ENCODE measurements at regions not wholly inside any gene's neighbourhood (a gene's known extent, or its start where the extent isn't known, plus 50 kb on each side); places are given as distances from the start of the nearest gene placed in this dataset.
"Not testable (repeated sequence)": the region's sequence is repeated elsewhere in the genome, so short reads cannot be mapped to it uniquely, and the experiment has no call there.

GRCh38 chr14:105739331-105740102 lies 213.1 kb downstream of the TMEM121 start:
- no peak for TF ChIP-seq CTCF (IDR thresholded peaks at IDR 0.05)
- Mint-ChIP-seq H3K9me3 (no peaks in the 10 kb centered on the region), H3K27me3 (no peaks in the 10 kb centered on the region), H3K4me3 (no peak overlapping the region), H3K4me1 (ENCODE audit: low read depth) (no peaks in the 10 kb centered on the region), H3K27ac (no peak overlapping the region), H3K36me3 (ENCODE audit: low read depth) (no peaks in the 10 kb centered on the region)
- CTCF ChIA-PET, result no interaction called here
- ATAC-seq, result no peak
- no peak for DNase-seq
- intact Hi-C loops (cut with micrococcal nuclease), result no loop called here
- POLR2A ChIA-PET, result no interaction called here

GRCh38 chr14:105740272-105740671 lies 213.9 kb downstream of the TMEM121 start:
- H3K27me3 Mint-ChIP-seq; H3K36me3 Mint-ChIP-seq (ENCODE audit: low read depth); H3K27ac Mint-ChIP-seq; intact Hi-C loops (cut with micrococcal nuclease); H3K4me3 Mint-ChIP-seq; ATAC-seq; POLR2A ChIA-PET; H3K9me3 Mint-ChIP-seq; DNase-seq; CTCF ChIA-PET; H3K4me1 Mint-ChIP-seq (ENCODE audit: low read depth): not testable (repeated sequence)

GRCh38 chr14:105740961-105741360 lies 214.6 kb downstream of the TMEM121 start:
- H3K9me3 Mint-ChIP-seq; POLR2A ChIA-PET; ATAC-seq; CTCF ChIA-PET; H3K4me3 Mint-ChIP-seq; H3K36me3 Mint-ChIP-seq (ENCODE audit: low read depth); intact Hi-C loops (cut with micrococcal nuclease); H3K27ac Mint-ChIP-seq; H3K27me3 Mint-ChIP-seq; DNase-seq; H3K4me1 Mint-ChIP-seq (ENCODE audit: low read depth): not testable (repeated sequence)

GRCh38 chr14:105741707-105742530 lies 215.5 kb downstream of the TMEM121 start:
- H3K27me3 Mint-ChIP-seq; DNase-seq; H3K27ac Mint-ChIP-seq; H3K4me1 Mint-ChIP-seq (ENCODE audit: low read depth); CTCF ChIA-PET; ATAC-seq; H3K36me3 Mint-ChIP-seq (ENCODE audit: low read depth); POLR2A ChIA-PET; H3K9me3 Mint-ChIP-seq; H3K4me3 Mint-ChIP-seq; intact Hi-C loops (cut with micrococcal nuclease): not testable (repeated sequence)

- TF ChIP-seq CTCF (IDR thresholded peaks at IDR 0.05), result no peak
- DNase-seq (no peak), ATAC-seq (no peak)
- no peaks in the 10 kb centered on the region for H3K36me3 Mint-ChIP-seq (ENCODE audit: low read depth)
- H3K27me3 Mint-ChIP-seq, result peaks cover 3% of the 10 kb centered on the region
- ChIA-PET CTCF (no interaction called here), POLR2A (no interaction called here)
- no peaks in the 10 kb centered on the region for H3K9me3 Mint-ChIP-seq
- H3K4me3 Mint-ChIP-seq, result no peak overlapping the region
- H3K27ac Mint-ChIP-seq, result no peak overlapping the region
- intact Hi-C loops (cut with micrococcal nuclease), result no loop called here
- no peaks in the 10 kb centered on the region for H3K4me1 Mint-ChIP-seq (ENCODE audit: low read depth)
Measured at GRCh38 chr14:105742531-105742848, 216.1 kb downstream of the TMEM121 start.

GRCh38 chr14:105742904-105743701 lies 216.7 kb downstream of the TMEM121 start:
- H3K4me3 Mint-ChIP-seq; POLR2A ChIA-PET; intact Hi-C loops (cut with micrococcal nuclease); ATAC-seq; H3K4me1 Mint-ChIP-seq (ENCODE audit: low read depth); H3K27me3 Mint-ChIP-seq; DNase-seq; H3K9me3 Mint-ChIP-seq; CTCF ChIA-PET; H3K36me3 Mint-ChIP-seq (ENCODE audit: low read depth); H3K27ac Mint-ChIP-seq: not testable (repeated sequence)

- H3K36me3 Mint-ChIP-seq (ENCODE audit: low read depth); CTCF ChIA-PET; DNase-seq: not testable (repeated sequence)
Measured at GRCh38 chr14:105744213-105744787, 217.9 kb downstream of the TMEM121 start.

More at GRCh38 chr14:105744213-105744787, 217.9 kb downstream of the TMEM121 start:
- intact Hi-C loops (cut with micrococcal nuclease); H3K4me1 Mint-ChIP-seq (ENCODE audit: low read depth); H3K9me3 Mint-ChIP-seq; POLR2A ChIA-PET; H3K27me3 Mint-ChIP-seq; H3K4me3 Mint-ChIP-seq; ATAC-seq; H3K27ac Mint-ChIP-seq: not testable (repeated sequence)
